GM19467 (cell line): ENCODE measurements at regions not wholly inside any gene's neighbourhood (a gene's known extent, or its start where the extent isn't known, plus 50 kb on each side); places are given as distances from the start of the nearest gene placed in this dataset.

Experiments used
- ATAC-seq: cut with Tn5 transposase; IDR thresholded peaks from one replicate; pipeline ENCODE4 v1.9.1; 2021; ENCODE audit warnings: mild to moderate bottlenecking, moderate library complexity; ENCODE audit not compliant: unreplicated experiment

GRCh38 chr17:65371702-65372101, 189.7 kb downstream of the AXIN2 start:
- ATAC-seq, result no peak

- ATAC-seq, result no peak
Measured at GRCh38 chr17:65370669-65371131, 190.7 kb downstream of the AXIN2 start.

DNA sequence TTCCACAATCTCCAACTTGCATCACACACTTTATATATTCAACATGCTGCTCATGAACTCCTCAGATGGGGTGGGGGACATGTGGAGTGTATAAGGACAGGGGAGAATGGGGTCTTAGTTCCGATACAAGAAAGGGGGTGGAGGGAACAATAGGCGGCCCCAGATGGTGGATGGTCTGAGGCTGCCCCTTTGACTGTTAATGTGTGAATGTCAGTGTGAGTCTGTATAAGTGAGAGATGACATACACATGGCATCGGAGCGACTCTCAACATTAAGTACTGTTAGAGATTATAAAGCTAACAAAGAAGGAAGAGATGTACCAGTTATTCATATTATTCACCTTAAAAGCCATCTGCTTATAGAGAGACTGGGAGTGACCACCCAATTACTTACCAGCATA, 193.1 kb downstream of the AXIN2 start:
- no peak for ATAC-seq

DNA sequence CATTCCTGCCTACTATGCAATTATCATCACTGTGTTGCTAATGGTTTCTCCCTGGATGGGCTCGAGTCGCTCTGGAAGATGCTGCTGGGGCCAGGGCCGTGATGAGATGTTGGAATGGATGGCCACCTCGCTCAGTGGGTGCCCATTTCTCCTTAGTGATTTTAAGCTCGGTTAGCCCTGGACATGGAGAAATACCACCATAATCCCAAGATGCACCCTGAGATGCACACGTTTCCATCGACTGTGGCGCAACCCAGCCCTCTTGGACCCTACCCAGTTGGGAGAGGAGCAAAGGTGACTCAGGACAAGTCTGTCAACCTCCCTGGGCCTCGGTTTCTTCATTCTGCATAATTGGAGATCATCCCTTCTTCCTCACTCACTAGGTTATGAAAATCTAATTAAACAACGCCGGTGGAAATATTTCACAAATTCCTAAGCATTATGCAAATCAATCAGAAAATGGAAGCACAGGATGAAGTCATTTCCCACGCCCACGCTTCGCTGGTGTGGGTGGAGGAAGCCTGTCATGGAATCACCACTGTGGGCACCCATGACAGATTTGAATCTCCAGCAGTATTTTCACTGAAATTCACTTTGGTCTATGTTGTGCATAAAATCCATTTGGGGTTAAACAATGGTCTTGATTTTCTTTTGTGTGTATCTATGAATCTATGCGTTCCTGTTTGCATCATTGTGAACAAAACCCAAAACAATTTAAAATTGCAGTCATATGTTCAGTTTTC, 195.2 kb downstream of the AXIN2 start:
- no peak for ATAC-seq

DNA sequence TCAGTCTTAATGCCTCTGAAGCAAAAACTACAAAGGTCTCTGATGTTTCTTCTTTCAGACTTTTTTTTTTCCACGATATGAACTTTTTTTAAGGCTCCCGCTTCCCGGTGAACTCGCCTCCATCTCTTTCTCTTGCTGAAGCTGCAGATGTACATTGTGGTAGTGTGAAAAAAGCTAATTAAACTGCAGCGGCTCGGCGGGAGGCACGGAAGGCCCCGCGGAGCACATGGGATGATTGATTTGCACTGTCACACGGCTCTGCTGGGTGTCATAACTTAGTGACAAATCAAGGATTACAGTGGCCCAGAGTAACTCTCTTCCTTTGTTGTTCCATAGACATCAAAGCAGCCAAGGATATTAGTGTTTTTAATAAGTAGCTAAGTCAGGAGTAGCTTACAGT, 196.3 kb downstream of the AXIN2 start:
- ATAC-seq, result no peak

DNA sequence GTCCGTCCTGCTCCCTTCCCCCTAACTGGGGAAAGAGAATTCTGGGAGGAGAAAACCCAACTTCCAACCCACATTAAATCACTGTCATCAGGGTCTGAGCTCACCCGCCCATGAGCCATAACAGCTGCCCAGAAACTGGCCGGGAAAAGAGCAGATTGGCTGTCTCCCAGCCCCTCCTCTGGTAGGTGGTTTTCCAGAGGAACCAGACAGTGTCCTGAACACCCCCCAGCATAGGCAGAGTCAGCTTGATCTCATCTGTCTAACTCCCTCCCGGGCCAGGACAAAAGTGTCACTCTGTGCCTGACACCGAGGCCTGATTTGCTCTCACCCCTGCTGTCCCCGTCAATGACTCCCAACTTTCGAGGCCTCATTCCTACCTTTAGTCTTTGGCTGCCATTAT, 197.0 kb downstream of the AXIN2 start:
- no peak for ATAC-seq

- ATAC-seq, result no peak
Measured at GRCh38 chr17:65362826-65363225, 198.6 kb downstream of the AXIN2 start.

DNA sequence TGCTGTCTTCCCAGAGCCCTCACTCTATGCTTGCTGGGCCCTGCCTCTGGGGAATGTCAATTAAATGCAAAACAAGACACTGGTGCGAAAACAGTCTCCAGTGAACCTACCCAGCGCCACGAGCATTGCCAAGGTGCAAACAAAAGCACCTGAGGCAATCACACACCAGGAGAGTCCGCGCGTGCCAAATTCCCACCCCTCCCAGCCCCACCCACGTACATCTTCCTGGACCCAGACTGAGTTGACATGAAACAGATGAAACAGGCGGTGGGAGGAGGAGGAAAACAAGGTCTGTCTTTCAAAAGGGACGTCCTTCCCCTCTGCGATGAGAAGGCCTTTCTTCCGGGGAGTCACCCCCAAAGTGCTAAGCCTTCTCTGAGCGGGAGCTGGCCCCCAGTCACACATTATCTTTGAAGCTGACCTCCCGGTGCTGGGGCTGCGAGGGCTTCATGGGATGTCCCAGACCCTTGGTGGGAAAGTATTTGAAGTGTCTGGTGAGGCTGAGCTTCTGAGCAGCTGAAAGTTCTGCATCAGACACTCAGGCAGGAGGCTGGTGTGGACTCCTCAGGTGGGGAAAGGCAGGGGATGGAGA, 200.4 kb downstream of the AXIN2 start:
- ATAC-seq, result no peak

DNA sequence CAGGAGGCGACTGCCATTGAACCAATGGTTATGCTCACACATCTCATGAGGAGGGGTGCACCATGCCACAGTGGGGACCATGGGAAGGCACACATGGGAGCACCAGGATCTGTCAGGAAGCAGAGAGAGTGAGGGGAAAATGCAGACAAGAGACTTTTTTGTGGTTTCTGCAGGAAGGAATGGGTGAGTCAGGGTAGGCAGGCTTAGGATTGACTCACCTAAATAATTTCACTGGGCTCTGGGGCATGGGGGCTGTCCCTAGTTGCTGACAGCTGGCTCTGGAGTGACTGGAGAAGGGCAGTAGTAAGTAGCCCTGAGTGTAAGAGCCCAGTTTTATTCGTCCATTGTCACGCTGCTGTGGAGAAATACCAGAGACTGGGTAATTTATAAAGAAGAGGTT, 202.4 kb downstream of the AXIN2 start:
- no peak for ATAC-seq

DNA sequence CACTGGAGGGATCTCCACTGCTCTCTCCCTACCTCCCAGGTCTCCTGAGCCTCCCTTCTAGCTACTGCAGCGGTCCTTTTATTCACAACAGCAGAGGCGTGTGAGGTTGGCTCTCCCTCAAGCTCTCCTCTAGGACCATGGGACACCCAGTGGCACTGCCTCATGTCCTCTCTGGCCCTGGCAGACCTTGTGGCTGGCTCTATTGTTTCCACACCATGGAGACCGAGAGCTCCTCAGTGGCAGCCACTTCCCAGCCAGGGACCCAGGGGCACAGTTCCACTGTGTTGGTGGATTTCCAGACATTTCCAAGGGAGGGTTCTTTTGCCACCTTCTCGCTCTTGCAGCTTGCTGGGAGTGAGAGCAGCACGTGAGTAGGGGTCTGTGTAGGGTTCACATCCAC, 204.9 kb downstream of the AXIN2 start:
- no peak for ATAC-seq

GRCh38 chr17:65355246-65355645, 206.2 kb downstream of the AXIN2 start:
- ATAC-seq, result no peak

GRCh38 chr17:65349916-65350315, 211.5 kb downstream of the AXIN2 start:
- ATAC-seq, result no peak

GRCh38 chr17:65346166-65346565, 209.0 kb downstream of the RGS9 start:
- ATAC-seq, result no peak

- ATAC-seq, result no peak
Measured at GRCh38 chr17:65345261-65346005, 208.3 kb downstream of the RGS9 start.

GRCh38 chr17:65340401-65340800, 203.2 kb downstream of the RGS9 start:
- no peak for ATAC-seq

DNA sequence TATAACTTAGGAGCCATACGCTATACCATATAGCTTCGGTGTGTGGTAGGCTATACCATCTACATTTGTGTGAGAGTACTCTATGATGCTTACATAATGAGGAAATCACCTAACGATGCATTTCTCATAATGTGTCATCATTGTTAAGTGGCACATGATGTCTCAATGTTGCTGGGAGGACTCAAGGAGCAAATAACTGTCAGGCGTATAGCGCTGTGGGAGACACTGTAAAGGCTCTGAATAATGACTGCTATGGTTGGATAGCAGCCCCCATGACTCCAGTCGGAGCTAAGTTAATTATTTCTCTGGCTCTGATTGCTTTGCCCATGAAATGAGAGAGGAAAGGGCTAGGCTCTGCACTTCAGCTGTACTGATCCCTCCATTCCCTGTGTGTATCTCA, 197.2 kb downstream of the RGS9 start:
- ATAC-seq, result no peak

- ATAC-seq, result no peak
Measured at GRCh38 chr17:65332779-65333178, 195.6 kb downstream of the RGS9 start.

DNA sequence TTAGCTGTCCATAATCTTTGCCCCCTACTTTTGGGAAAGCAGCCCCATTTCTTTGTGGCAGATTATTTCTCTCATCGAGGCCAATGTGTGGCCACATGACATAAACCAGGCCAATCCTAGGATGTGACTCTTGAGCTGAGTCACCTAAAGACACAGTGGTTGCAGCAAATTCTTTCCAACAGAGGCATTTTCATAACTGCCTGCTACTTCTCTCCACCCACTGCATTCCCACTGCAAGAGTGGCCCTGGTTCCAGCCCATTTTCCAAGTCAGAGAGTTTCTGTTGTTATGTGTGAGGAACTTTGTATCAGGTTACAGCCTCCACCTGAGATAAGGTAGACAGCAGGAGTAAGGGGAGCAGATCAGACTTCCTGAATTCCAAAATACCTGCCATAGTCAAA, 195.2 kb downstream of the RGS9 start:
- no peak for ATAC-seq

DNA sequence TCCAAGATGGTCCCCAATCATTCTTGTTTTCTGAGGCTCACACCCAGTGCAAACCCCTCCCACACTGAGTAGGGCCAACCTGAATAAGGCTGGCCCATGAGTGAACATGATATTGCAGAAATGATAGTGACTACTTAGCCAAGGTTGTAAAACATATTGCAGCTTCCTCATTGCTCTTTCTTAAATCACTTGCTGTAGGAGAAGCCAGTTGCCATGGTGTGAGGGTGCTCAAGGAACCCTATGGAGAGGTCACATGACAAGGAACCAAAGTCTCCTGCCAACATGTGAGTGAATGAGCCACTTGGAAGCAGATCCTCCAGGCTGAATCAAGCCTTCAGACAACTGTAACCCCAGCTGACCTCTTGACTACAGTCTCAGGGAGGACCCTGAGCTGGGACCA, 191.4 kb downstream of the RGS9 start:
- no peak for ATAC-seq

DNA sequence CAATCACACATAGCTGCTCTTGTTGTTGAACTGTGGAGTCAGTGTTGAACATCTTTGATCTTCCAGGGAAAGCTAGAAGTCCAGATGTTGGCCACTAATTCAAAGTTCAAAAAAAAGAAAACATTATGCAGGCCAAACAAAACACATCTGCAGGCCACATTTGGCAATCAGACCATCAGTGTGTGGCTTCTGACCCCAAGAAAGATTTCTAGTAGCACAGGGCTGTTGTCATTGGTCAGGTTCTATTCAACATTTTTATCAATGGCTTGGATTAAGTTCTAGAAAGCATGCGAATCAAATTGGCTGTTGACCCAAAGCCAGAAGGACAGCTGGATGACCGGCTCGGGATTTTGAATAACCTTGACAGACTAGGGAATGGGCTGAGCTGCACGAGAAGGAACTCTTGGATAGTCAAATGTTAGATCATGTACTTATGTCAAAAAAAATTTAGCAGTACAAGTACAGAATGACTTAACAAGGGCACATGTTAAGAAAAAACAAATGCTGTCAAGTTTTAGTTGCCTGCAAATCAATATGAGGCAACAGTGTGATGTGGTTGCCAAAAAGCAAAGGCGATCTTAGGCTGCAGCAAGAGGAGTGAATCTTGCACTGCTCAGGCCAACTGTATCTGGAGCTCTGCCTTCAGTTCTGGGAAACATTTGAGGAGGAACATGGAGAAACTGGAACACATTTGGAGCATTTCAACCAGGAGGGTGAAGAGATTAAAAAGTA, 187.6 kb downstream of the RGS9 start:
- no peak for ATAC-seq

DNA sequence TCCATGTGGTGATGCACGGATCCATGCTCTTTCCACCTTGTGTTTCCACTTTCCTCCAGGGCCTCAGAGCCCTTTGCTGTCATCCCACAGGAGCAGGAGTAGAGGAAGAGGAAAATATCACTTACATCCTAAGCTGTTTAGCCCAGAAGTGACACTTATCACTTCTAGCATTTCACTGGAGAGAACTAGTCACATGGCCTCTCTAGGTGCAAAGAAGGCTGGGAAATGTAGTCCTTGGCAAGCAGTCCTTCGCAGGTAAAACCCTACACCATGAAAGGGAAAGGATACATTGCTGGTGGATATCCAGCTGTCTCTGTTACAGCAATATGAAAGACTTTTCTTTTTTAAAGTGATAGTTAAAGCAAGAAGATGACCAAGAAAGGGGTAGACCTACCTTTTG, 185.9 kb downstream of the RGS9 start:
- ATAC-seq, result no peak
